ENCODE measurements at regions not wholly inside any gene's neighbourhood (a gene's known extent, or its start where the extent isn't known, plus 50 kb on each side); places are given as distances from the start of the nearest gene placed in this dataset.
A peak's percentile ranks its signal among the peaks of the same experiment; 100 is the strongest.
"Not testable (repeated sequence)": the region's sequence is repeated elsewhere in the genome, so short reads cannot be mapped to it uniquely, and the experiment has no call there.

- intact Hi-C loops (cut with DNase I), result no loop called here
- no peak for DNase-seq
- no peak for ATAC-seq (ENCODE audit: poor library complexity)
Measured at GRCh38 chr20:56720620-56721213, 91.6 kb downstream of the TFAP2C start.

- DNase-seq (no peak), ATAC-seq (ENCODE audit: poor library complexity) (peak; percentile 61)
- intact Hi-C loops (cut with DNase I), result no loop called here
Measured at GRCh38 chr20:56722042-56722441, 92.9 kb downstream of the TFAP2C start.

GRCh38 chr20:56723331-56723730 is 94.2 kb downstream of the TFAP2C start:
- ATAC-seq (ENCODE audit: poor library complexity), result no peak
- intact Hi-C loops (cut with DNase I), result no loop called here
- DNase-seq, result no peak

- DNase-seq (no peak), ATAC-seq (ENCODE audit: poor library complexity) (no peak)
- intact Hi-C loops (cut with DNase I), result no loop called here
Measured at GRCh38 chr20:56724241-56724757, 95.2 kb downstream of the TFAP2C start.

- DNase-seq, result no peak
- intact Hi-C loops (cut with DNase I), result no loop called here
- ATAC-seq (ENCODE audit: poor library complexity), result no peak
Measured at GRCh38 chr20:56730003-56730402, 100.9 kb downstream of the TFAP2C start.

- intact Hi-C loops (cut with DNase I), result no loop called here
- no peak for DNase-seq
- no peak for ATAC-seq (ENCODE audit: poor library complexity)
Measured at GRCh38 chr20:56730996-56731395, 101.9 kb downstream of the TFAP2C start.

- intact Hi-C loops (cut with DNase I), result no loop called here
- ATAC-seq (ENCODE audit: poor library complexity) (no peak), DNase-seq (no peak)
Measured at GRCh38 chr20:56731476-56731875, 102.4 kb downstream of the TFAP2C start.

GRCh38 chr20:56733967-56734366 is 104.9 kb downstream of the TFAP2C start:
- ATAC-seq (ENCODE audit: poor library complexity), result no peak
- no peak for DNase-seq
- intact Hi-C loops (cut with DNase I), result no loop called here

GRCh38 chr20:56735084-56735642 is 106.1 kb downstream of the TFAP2C start:
- intact Hi-C loops (cut with DNase I), result no loop called here
- DNase-seq (no peak), ATAC-seq (ENCODE audit: poor library complexity) (no peak)

- ATAC-seq (ENCODE audit: poor library complexity) (no peak), DNase-seq (no peak)
- intact Hi-C loops (cut with DNase I), result no loop called here
Measured at GRCh38 chr20:56736285-56736857, 107.3 kb downstream of the TFAP2C start.

GRCh38 chr20:56744325-56744821 is 115.3 kb downstream of the TFAP2C start:
- intact Hi-C loops (cut with DNase I); DNase-seq; ATAC-seq (ENCODE audit: poor library complexity): not testable (repeated sequence)

GRCh38 chr20:56748476-56749377 is 119.6 kb downstream of the TFAP2C start:
- intact Hi-C loops (cut with DNase I), result no loop called here
- no peak for ATAC-seq (ENCODE audit: poor library complexity)
- no peak for DNase-seq

- no peak for DNase-seq
- intact Hi-C loops (cut with DNase I), result no loop called here
- no peak for ATAC-seq (ENCODE audit: poor library complexity)
Measured at GRCh38 chr20:56750430-56750829, 121.3 kb downstream of the TFAP2C start.

GRCh38 chr20:56752274-56752673 is 123.2 kb downstream of the TFAP2C start:
- ATAC-seq (ENCODE audit: poor library complexity), result no peak
- no peak for DNase-seq
- intact Hi-C loops (cut with DNase I), result no loop called here

- no peak for DNase-seq
Measured at GRCh38 chr20:56755201-56755600, 126.1 kb downstream of the TFAP2C start.

GRCh38 chr20:56756658-56757057 is 127.6 kb downstream of the TFAP2C start:
- ATAC-seq (ENCODE audit: poor library complexity); DNase-seq; intact Hi-C loops (cut with DNase I): not testable (repeated sequence)

More at GRCh38 chr20:56755201-56755600, 126.1 kb downstream of the TFAP2C start:
- no peak for ATAC-seq (ENCODE audit: poor library complexity)
- intact Hi-C loops (cut with DNase I), result no loop called here

GRCh38 chr20:56758706-56759105 is 129.6 kb downstream of the TFAP2C start:
- ATAC-seq (ENCODE audit: poor library complexity), result no peak
- intact Hi-C loops (cut with DNase I), result no loop called here
- DNase-seq, result no peak

GRCh38 chr20:56759741-56760278 is 130.7 kb downstream of the TFAP2C start:
- intact Hi-C loops (cut with DNase I), result no loop called here
- ATAC-seq (ENCODE audit: poor library complexity) (no peak), DNase-seq (no peak)

- intact Hi-C loops (cut with DNase I), result no loop called here
- DNase-seq (no peak), ATAC-seq (ENCODE audit: poor library complexity) (no peak)
Measured at GRCh38 chr20:56760610-56761009, 131.5 kb downstream of the TFAP2C start.

Data from Right ventricle myocardium superior (tissue), 1 donor.